ENCODE measurements at regions not wholly inside any gene's neighbourhood (a gene's known extent, or its start where the extent isn't known, plus 50 kb on each side); places are given as distances from the start of the nearest gene placed in this dataset.
A peak's percentile ranks its signal among the peaks of the same experiment; 100 is the strongest.

DNA sequence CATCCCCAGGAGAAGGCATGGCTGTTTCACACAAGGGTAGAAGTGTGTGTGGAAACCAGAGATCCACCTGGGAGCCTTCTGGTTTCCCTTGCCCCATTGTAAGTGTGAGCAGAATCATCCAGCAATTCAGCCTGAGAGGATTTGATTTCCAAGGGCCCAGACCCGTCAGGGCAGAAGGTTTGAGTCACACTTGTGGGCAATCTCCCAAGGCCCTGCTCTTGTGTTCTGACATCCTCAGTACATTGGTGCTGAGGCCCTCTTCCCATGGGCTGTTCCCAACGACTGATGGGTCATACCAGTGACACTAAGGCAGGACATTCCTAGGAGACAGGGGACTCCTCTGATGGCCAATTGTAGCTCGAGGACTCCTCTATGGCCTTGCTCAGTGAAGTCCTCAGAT is 58.2 kb upstream of the POLR1H start:
- Histone ChIP-seq H3K4me1 (ENCODE audit: control insufficient read depth in 2 of 2, insufficient read depth in 2 of 2, low read length in 2 of 2) (peaks cover 19 to 20% of the 10 kb centered on the region in 2 donors), H3K9ac (ENCODE audit: low read length) (no peak overlapping the region), H3K36me3 (replicated peaks in 1 of 2; ENCODE audit: control extremely low read depth in 1 of 2, control insufficient read depth in 1 of 2, extremely low read depth in 1 of 2, insufficient read depth in 2 of 2, low read length in 1 of 2) (no peaks in the 10 kb centered on the region), H3K4me3 (ENCODE audit: control extremely low read depth in 1 of 5, extremely low read depth in 1 of 5, insufficient read depth in 1 of 5, low read depth in 2 of 5, low read length in 4 of 5) (no peak overlapping the region), H3K27me3 (replicated peaks in 1 of 4; ENCODE audit: control extremely low read depth in 1 of 4, control insufficient read depth in 3 of 4, insufficient read depth in 4 of 4, low read length in 3 of 4) (peaks cover 0 to 42% (median 18%) of the 10 kb centered on the region in 4 experiments), H3K79me2 (ENCODE audit: control insufficient read depth, insufficient read depth, low read length) (no peaks in the 10 kb centered on the region), H3K9me3 (ENCODE audit: control extremely low read depth in 1 of 3, control insufficient read depth in 2 of 3, insufficient read depth in 1 of 3, low read length in 2 of 3) (peaks cover 0 to 7% (median 0%) of the 10 kb centered on the region in 3 donors), H4K20me1 (ENCODE audit: control insufficient read depth, insufficient read depth, low read length, poor library complexity, severe bottlenecking) (no peaks in the 10 kb centered on the region), H3K4me2 (replicated peaks; ENCODE audit: low read depth, low read length, poor library complexity, severe bottlenecking) (no peak overlapping the region), H3K27ac (ENCODE audit: low read length in 2 of 2) (no peak overlapping the region), H2AFZ (ENCODE audit: insufficient read depth, low read depth, low read length, poor library complexity, severe bottlenecking) (no peak overlapping the region)
- Mint-ChIP-seq H3K4me3 (no peak overlapping the region), H3K27me3 (peaks cover 32% of the 10 kb centered on the region), H3K9me3 (ENCODE audit: insufficient read depth) (no peaks in the 10 kb centered on the region), H3K4me1 (peaks cover 18% of the 10 kb centered on the region), H3K27ac (no peak overlapping the region)
- ATAC-seq (ENCODE audit: low read depth) = no peak
- intact Hi-C loops (cut with micrococcal nuclease) = no loop called here
- TF ChIP-seq EZH2 (IDR thresholded peaks at IDR 0.05; ENCODE audit: borderline replicate concordance, insufficient read depth, low read depth, low read length, poor library complexity, severe bottlenecking) = no peak
- TF ChIP-seq, protein P1, sequence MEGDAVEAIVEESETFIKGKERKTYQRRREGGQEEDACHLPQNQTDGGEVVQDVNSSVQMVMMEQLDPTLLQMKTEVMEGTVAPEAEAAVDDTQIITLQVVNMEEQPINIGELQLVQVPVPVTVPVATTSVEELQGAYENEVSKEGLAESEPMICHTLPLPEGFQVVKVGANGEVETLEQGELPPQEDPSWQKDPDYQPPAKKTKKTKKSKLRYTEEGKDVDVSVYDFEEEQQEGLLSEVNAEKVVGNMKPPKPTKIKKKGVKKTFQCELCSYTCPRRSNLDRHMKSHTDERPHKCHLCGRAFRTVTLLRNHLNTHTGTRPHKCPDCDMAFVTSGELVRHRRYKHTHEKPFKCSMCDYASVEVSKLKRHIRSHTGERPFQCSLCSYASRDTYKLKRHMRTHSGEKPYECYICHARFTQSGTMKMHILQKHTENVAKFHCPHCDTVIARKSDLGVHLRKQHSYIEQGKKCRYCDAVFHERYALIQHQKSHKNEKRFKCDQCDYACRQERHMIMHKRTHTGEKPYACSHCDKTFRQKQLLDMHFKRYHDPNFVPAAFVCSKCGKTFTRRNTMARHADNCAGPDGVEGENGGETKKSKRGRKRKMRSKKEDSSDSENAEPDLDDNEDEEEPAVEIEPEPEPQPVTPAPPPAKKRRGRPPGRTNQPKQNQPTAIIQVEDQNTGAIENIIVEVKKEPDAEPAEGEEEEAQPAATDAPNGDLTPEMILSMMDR (IDR thresholded peaks at IDR 0.05) = no peak
- WGBS (ENCODE audit: insufficient coverage) = 71% methylated on average over 3 of the region's 3 CpGs
- DNase-seq = no peak
- CTCF ChIA-PET = no interaction called here
- POLR2A ChIA-PET = no interaction called here

DNA sequence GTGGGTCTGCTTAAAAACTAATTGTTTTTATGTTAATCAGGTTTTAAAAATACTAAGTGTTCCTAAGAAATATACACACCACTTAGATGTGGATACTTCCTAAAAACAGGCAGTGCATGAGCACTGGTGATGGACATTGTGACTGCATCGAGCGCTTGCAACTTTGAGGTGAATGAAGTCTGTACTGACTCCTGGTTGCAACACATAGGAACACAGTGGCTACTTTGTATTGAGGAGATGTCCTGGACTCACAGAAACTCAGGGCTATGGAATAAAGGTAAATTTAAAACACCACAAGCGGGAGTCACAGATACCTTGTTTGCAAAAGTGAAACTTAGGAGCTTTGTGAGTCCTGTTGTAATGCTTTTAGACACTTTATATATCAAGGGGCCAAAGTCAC is 55.6 kb upstream of the POLR1H start:
- no peak for ATAC-seq (ENCODE audit: low read depth)
- TF ChIP-seq, protein P1 (IDR thresholded peaks at IDR 0.05) = no peak
- no peak for TF ChIP-seq EZH2 (IDR thresholded peaks at IDR 0.05; ENCODE audit: borderline replicate concordance, insufficient read depth, low read depth, low read length, poor library complexity, severe bottlenecking)
- ChIA-PET CTCF (no interaction called here), POLR2A (no interaction called here)
- H2AFZ ChIP-seq (ENCODE audit: insufficient read depth, low read depth, low read length, poor library complexity, severe bottlenecking) = no peak overlapping the region
- peaks cover 19 to 20% of the 10 kb centered on the region in 2 donors for H3K4me1 ChIP-seq (ENCODE audit: control insufficient read depth in 2 of 2, insufficient read depth in 2 of 2, low read length in 2 of 2)
- peaks cover 0 to 7% (median 0%) of the 10 kb centered on the region in 3 donors for H3K9me3 ChIP-seq (ENCODE audit: control extremely low read depth in 1 of 3, control insufficient read depth in 2 of 3, insufficient read depth in 1 of 3, low read length in 2 of 3)
- H3K27me3 Mint-ChIP-seq = peaks cover 21% of the 10 kb centered on the region
- H3K27me3 ChIP-seq (replicated peaks in 1 of 4; ENCODE audit: control extremely low read depth in 1 of 4, control insufficient read depth in 3 of 4, insufficient read depth in 4 of 4, low read length in 3 of 4) = peaks cover 0 to 37% (median 20%) of the 10 kb centered on the region in 4 experiments
- peak overlapping the region; percentile 82 for H3K4me3 Mint-ChIP-seq
- H3K4me3 ChIP-seq (ENCODE audit: control extremely low read depth in 1 of 5, extremely low read depth in 1 of 5, insufficient read depth in 1 of 5, low read depth in 2 of 5, low read length in 4 of 5) = no peak overlapping the region
- H3K4me2 ChIP-seq (replicated peaks; ENCODE audit: low read depth, low read length, poor library complexity, severe bottlenecking) = no peak overlapping the region
- no peaks in the 10 kb centered on the region for H3K36me3 ChIP-seq (replicated peaks in 1 of 2; ENCODE audit: control extremely low read depth in 1 of 2, control insufficient read depth in 1 of 2, extremely low read depth in 1 of 2, insufficient read depth in 2 of 2, low read length in 1 of 2)
- WGBS (ENCODE audit: insufficient coverage) = 100% methylated on average over 2 of the region's 3 CpGs
- H3K79me2 ChIP-seq (ENCODE audit: control insufficient read depth, insufficient read depth, low read length) = no peaks in the 10 kb centered on the region
- DNase-seq = no peak
- no peaks in the 10 kb centered on the region for H4K20me1 ChIP-seq (ENCODE audit: control insufficient read depth, insufficient read depth, low read length, poor library complexity, severe bottlenecking)
- intact Hi-C loops (cut with micrococcal nuclease) = loop anchor here (5.0 kb wide), 1 partner anchor 38 kb away; no protein-coding TSS in a partner anchor
- no peak overlapping the region for H3K27ac ChIP-seq (ENCODE audit: low read length in 2 of 2)
- peaks cover 18% of the 10 kb centered on the region for H3K4me1 Mint-ChIP-seq
- H3K9me3 Mint-ChIP-seq (ENCODE audit: insufficient read depth) = no peaks in the 10 kb centered on the region
- H3K9ac ChIP-seq (ENCODE audit: low read length) = no peak overlapping the region
- no peak overlapping the region for H3K27ac Mint-ChIP-seq
